ENCODE measurements at regions not wholly inside any gene's neighbourhood (a gene's known extent, or its start where the extent isn't known, plus 50 kb on each side); places are given as distances from the start of the nearest gene placed in this dataset.

DNA sequence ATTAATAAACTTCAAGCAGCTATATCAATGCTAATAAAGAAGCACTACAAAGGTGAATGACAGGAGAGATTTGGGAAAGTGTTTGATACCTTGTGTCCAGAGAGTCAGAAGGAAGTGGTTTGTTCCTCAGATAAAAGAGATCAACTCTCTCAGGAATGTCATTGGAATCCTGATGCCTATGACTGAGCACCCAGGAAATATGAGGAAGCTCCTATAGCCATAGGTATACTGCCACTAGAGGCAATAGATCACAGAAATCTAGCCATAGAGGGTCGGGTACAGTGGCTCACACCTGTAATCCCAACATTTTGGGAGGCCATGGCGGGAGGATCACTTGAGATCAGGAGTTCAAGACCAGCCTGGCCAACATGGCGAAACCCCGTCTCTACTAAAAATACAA, 612.6 kb downstream of the DACH1 start:
- TF ChIP-seq, protein P1, sequence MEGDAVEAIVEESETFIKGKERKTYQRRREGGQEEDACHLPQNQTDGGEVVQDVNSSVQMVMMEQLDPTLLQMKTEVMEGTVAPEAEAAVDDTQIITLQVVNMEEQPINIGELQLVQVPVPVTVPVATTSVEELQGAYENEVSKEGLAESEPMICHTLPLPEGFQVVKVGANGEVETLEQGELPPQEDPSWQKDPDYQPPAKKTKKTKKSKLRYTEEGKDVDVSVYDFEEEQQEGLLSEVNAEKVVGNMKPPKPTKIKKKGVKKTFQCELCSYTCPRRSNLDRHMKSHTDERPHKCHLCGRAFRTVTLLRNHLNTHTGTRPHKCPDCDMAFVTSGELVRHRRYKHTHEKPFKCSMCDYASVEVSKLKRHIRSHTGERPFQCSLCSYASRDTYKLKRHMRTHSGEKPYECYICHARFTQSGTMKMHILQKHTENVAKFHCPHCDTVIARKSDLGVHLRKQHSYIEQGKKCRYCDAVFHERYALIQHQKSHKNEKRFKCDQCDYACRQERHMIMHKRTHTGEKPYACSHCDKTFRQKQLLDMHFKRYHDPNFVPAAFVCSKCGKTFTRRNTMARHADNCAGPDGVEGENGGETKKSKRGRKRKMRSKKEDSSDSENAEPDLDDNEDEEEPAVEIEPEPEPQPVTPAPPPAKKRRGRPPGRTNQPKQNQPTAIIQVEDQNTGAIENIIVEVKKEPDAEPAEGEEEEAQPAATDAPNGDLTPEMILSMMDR (conservative IDR thresholded peaks at IDR 0.05; ENCODE audit: low read depth, low read length) = no peak

DNA sequence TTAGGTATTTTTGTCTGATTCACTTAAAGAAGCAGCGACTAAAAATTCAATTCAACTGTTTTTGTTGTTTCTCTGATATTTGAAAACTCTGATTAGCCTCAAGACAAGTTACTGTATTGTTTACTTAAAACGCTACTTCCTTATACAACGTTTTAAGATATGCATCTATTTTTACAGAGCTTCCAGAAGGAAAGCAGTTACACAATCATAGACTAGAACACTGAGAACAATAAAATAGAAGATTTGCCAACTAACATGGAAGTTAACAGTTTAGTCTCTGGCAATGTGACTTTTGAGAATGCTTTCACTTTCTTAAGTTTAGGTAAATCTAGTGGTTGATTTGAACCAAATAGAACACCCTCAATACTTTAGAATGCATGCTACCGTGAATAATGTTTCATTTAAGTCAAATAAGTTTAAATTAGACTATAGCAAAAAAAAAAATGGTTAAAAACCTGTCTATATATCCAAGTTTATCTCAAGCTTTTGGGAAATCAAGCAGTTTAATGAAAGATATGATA, 614.8 kb downstream of the DACH1 start:
- H3K4me1 ChIP-seq (ENCODE audit: low read depth, poor library complexity, severe bottlenecking) = no peaks in the 10 kb centered on the region
- H3K36me3 ChIP-seq (ENCODE audit: insufficient read depth) = no peaks in the 10 kb centered on the region
- no peaks in the 10 kb centered on the region for H3K27me3 ChIP-seq (ENCODE audit: insufficient read depth, low read depth)
- TF ChIP-seq, protein P1 (conservative IDR thresholded peaks at IDR 0.05; ENCODE audit: low read depth, low read length) = no peak
- H4K20me1 ChIP-seq (ENCODE audit: insufficient read depth) = no peaks in the 10 kb centered on the region
- H3K4me2 ChIP-seq = no peak overlapping the region
- H3K4me3 ChIP-seq (IDR thresholded peaks at IDR 0.05; ENCODE audit: insufficient read depth, low read depth, low read length) = no peak overlapping the region
- H3K79me2 ChIP-seq (ENCODE audit: insufficient read depth, low read depth) = no peaks in the 10 kb centered on the region
- H3K9ac ChIP-seq = no peak overlapping the region
- H2AFZ ChIP-seq (ENCODE audit: low read depth) = no peak overlapping the region
- no peak overlapping the region for H3K27ac ChIP-seq

More for the DNA sequence above, 612.6 kb downstream of the DACH1 start:
- H3K4me2 ChIP-seq = no peak overlapping the region
- H3K9ac ChIP-seq = no peak overlapping the region
- no peaks in the 10 kb centered on the region for H3K4me1 ChIP-seq (ENCODE audit: low read depth, poor library complexity, severe bottlenecking)
- H3K4me3 ChIP-seq (IDR thresholded peaks at IDR 0.05; ENCODE audit: insufficient read depth, low read depth, low read length) = no peak overlapping the region
- H3K27ac ChIP-seq = no peak overlapping the region
- no peaks in the 10 kb centered on the region for H3K79me2 ChIP-seq (ENCODE audit: insufficient read depth, low read depth)
- H2AFZ ChIP-seq (ENCODE audit: low read depth) = no peak overlapping the region
- no peaks in the 10 kb centered on the region for H3K36me3 ChIP-seq (ENCODE audit: insufficient read depth)
- no peaks in the 10 kb centered on the region for H4K20me1 ChIP-seq (ENCODE audit: insufficient read depth)
- no peaks in the 10 kb centered on the region for H3K27me3 ChIP-seq (ENCODE audit: insufficient read depth, low read depth)

GRCh38 chr13:71251292-71251951, 615.6 kb downstream of the DACH1 start:
- Histone ChIP-seq H4K20me1 (ENCODE audit: insufficient read depth) (no peaks in the 10 kb centered on the region), H3K79me2 (ENCODE audit: insufficient read depth, low read depth) (no peaks in the 10 kb centered on the region), H3K9ac (no peak overlapping the region), H3K4me2 (no peak overlapping the region), H3K4me3 (IDR thresholded peaks at IDR 0.05; ENCODE audit: insufficient read depth, low read depth, low read length) (no peak overlapping the region), H3K27ac (no peak overlapping the region), H2AFZ (ENCODE audit: low read depth) (no peak overlapping the region), H3K36me3 (ENCODE audit: insufficient read depth) (no peaks in the 10 kb centered on the region), H3K27me3 (ENCODE audit: insufficient read depth, low read depth) (no peaks in the 10 kb centered on the region), H3K4me1 (ENCODE audit: low read depth, poor library complexity, severe bottlenecking) (no peaks in the 10 kb centered on the region)
- TF ChIP-seq, protein P1 (conservative IDR thresholded peaks at IDR 0.05; ENCODE audit: low read depth, low read length) = no peak

DNA sequence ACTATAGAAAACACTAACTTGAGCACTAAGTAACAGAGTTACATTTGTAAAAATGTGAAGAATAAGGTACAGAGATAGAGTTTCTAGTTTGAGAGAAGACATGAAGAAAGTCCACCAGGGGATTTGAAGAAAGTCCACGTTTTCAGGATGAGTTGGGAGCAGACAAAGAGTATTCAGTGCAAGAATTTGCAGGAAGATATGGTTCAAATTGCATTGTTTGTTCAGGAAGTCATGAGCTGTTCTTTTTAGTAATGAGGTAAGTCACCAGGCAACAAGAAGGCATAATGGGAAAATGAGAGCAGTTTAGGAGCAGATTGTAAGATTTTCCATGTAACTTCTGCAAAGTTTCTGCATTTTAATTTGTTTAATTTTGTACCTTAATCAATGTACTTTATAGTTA, 618.0 kb downstream of the DACH1 start:
- no peak overlapping the region for H2AFZ ChIP-seq (ENCODE audit: low read depth)
- TF ChIP-seq, protein P1 (conservative IDR thresholded peaks at IDR 0.05; ENCODE audit: low read depth, low read length) = no peak
- no peaks in the 10 kb centered on the region for H3K4me1 ChIP-seq (ENCODE audit: low read depth, poor library complexity, severe bottlenecking)
- no peak overlapping the region for H3K4me3 ChIP-seq (IDR thresholded peaks at IDR 0.05; ENCODE audit: insufficient read depth, low read depth, low read length)
- no peaks in the 10 kb centered on the region for H3K27me3 ChIP-seq (ENCODE audit: insufficient read depth, low read depth)
- H3K36me3 ChIP-seq (ENCODE audit: insufficient read depth) = no peaks in the 10 kb centered on the region
- no peak overlapping the region for H3K9ac ChIP-seq
- H3K27ac ChIP-seq = no peak overlapping the region
- H3K79me2 ChIP-seq (ENCODE audit: insufficient read depth, low read depth) = no peaks in the 10 kb centered on the region
- no peaks in the 10 kb centered on the region for H4K20me1 ChIP-seq (ENCODE audit: insufficient read depth)
- H3K4me2 ChIP-seq = no peak overlapping the region
